IMR-90 (cell line): ENCODE measurements at regions not wholly inside any gene's neighbourhood (a gene's known extent, or its start where the extent isn't known, plus 50 kb on each side); places are given as distances from the start of the nearest gene placed in this dataset.

Experiments used
- ATAC-seq: fragments of 200-7000 bp; cut with Tn5 transposase; 2 replicates; pipeline ENCODE4 v1.9.1; 2020; ENCODE audit warnings: low read depth, mild to moderate bottlenecking, moderate library complexity
- BruUV-seq: library from RNA; stranded (reverse); fragments of 400-500 nt; replicated peaks from 2 replicates; lab custom pipeline; 2021; lab: Mats Ljungman, UMichigan
- CTCF ChIA-PET: fragments of 300-600 bp; formaldehyde crosslinking; extraction: SDS; loops from one replicate; lab custom pipeline; 2021; ENCODE audit warnings: antibody characterized with exemption; lab: Yijun Ruan, JAX
- POLR2A ChIA-PET: fragments of 300-600 bp; sonication (Branson Sonifier 250); formaldehyde crosslinking; loops from one replicate; lab custom pipeline; 2022; ENCODE audit warnings: antibody characterized with exemption; ENCODE audit not compliant: unreplicated experiment; lab: Charles Lee
- DNase-seq: peaks from one replicate; pipeline ENCODE4 v3.0.0; 2013
- H2AFZ ChIP-seq: replicated peaks from 2 replicates; pipeline ENCODE3; 2013; ENCODE audit warnings: low read length, mild to moderate bottlenecking; ENCODE audit not compliant: poor library complexity
- H2AK5ac ChIP-seq: 2 replicates; pipeline ENCODE4 v1.6.1; 2013; ENCODE audit warnings: low read depth, low read length, inconsistent platforms
- H2AK9ac ChIP-seq: replicated peaks from 2 replicates; pipeline ENCODE3; 2013; ENCODE audit warnings: mild to moderate bottlenecking, low read depth, low read length, moderate library complexity; ENCODE audit not compliant: poor library complexity
- H2BK120ac ChIP-seq: 2 replicates; pipeline ENCODE4 v1.6.1; 2013; ENCODE audit warnings: low read depth, low read length, inconsistent platforms
- H2BK15ac ChIP-seq: 3 replicates; pipeline ENCODE4 v1.6.1; 2013; ENCODE audit warnings: low read depth, low read length, inconsistent platforms
- H2BK20ac ChIP-seq: 2 replicates; pipeline ENCODE4 v1.6.1; 2013; ENCODE audit warnings: low read depth, mild to moderate bottlenecking, inconsistent platforms, low read length, moderate library complexity
- H2BK5ac ChIP-seq: 2 replicates; pipeline ENCODE4 v1.6.1; 2013; ENCODE audit warnings: mild to moderate bottlenecking, low read depth, low read length, inconsistent platforms; ENCODE audit not compliant: poor library complexity, severe bottlenecking
- H3K14ac ChIP-seq: replicated peaks from 2 replicates; pipeline ENCODE4 v1.6.1; 2013; ENCODE audit warnings: low read depth, low read length, inconsistent platforms
- H3K18ac ChIP-seq: 2 replicates; pipeline ENCODE4 v1.6.1; 2013; ENCODE audit warnings: low read depth, low read length, control low read depth
- H3K23ac ChIP-seq: 2 replicates; pipeline ENCODE4 v1.6.1; 2013; ENCODE audit warnings: low read depth, low read length, inconsistent platforms
- H3K27ac ChIP-seq: 2 replicates; pipeline ENCODE4 v1.5.1; 2013; ENCODE audit warnings: mild to moderate bottlenecking, control low read depth, low read length; ENCODE audit not compliant: insufficient read depth
- H3K27me3 ChIP-seq: 2 replicates; pipeline ENCODE4 v1.6.1; 2013; ENCODE audit warnings: low read length; ENCODE audit not compliant: control insufficient read depth, insufficient read depth
- H3K36me3 ChIP-seq: 2 replicates; pipeline ENCODE4 v1.6.1; 2013; ENCODE audit warnings: low read length, mixed read lengths; ENCODE audit not compliant: control insufficient read depth, insufficient read depth
- H3K4ac ChIP-seq: 2 replicates; pipeline ENCODE4 v1.6.1; 2013; ENCODE audit warnings: low read depth, low read length, inconsistent platforms
- H3K4me1 ChIP-seq: 2 replicates; pipeline ENCODE4 v1.6.1; 2013; ENCODE audit warnings: low read length, mixed read lengths; ENCODE audit not compliant: control insufficient read depth, insufficient read depth
- H3K4me2 ChIP-seq: 2 replicates; pipeline ENCODE4 v1.6.1; 2013; ENCODE audit warnings: low read depth, mild to moderate bottlenecking, control low read depth, low read length, moderate library complexity
- H3K4me3 ChIP-seq: 2 replicates; pipeline ENCODE4 v1.5.1; 2013; ENCODE audit warnings: low read depth, mild to moderate bottlenecking, control low read depth, low read length, moderate library complexity; ENCODE audit not compliant: insufficient read depth
- H3K56ac ChIP-seq: 2 replicates; pipeline ENCODE4 v1.6.1; 2013; ENCODE audit warnings: low read length, inconsistent platforms; ENCODE audit not compliant: insufficient read depth; ENCODE audit errors: extremely low read depth
- H3K79me1 ChIP-seq, 2 experiments: 2 replicates each; pipeline ENCODE4 v1.6.1; 2013; ENCODE audit warnings: low read length in 2 of 2, inconsistent platforms in 1 of 2, low read depth in 1 of 2
- H3K9ac ChIP-seq: 2 replicates; pipeline ENCODE4 v1.6.1; 2013; ENCODE audit warnings: low read depth, low read length, control low read depth
- H3K9me1 ChIP-seq: 2 replicates; pipeline ENCODE4 v1.6.1; 2013; ENCODE audit warnings: low read length, inconsistent platforms; ENCODE audit not compliant: insufficient read depth
- H3K9me3 ChIP-seq: 2 replicates; pipeline ENCODE4 v1.6.1; 2013; ENCODE audit warnings: low read length; ENCODE audit not compliant: control insufficient read depth, insufficient read depth
- H4K20me1 ChIP-seq: 2 replicates; pipeline ENCODE4 v1.6.1; 2013; ENCODE audit warnings: low read length, inconsistent platforms; ENCODE audit not compliant: insufficient read depth
- H4K5ac ChIP-seq: 2 replicates; pipeline ENCODE4 v1.6.1; 2013; ENCODE audit warnings: mild to moderate bottlenecking, low read depth, low read length, control low read depth
- H4K8ac ChIP-seq, 2 experiments: 2 replicates each; pipeline ENCODE4 v1.6.1; 2013; ENCODE audit warnings: low read depth in 2 of 2, low read length in 2 of 2, control low read depth in 1 of 2, inconsistent platforms in 1 of 2
- H4K91ac ChIP-seq: 2 replicates; pipeline ENCODE4 v1.6.1; 2013; ENCODE audit warnings: low read depth, low read length, inconsistent platforms; ENCODE audit not compliant: insufficient read depth
- BHLHE40 ChIP-seq: fragments of 150-350 bp; IDR thresholded peaks from 2 replicates; pipeline ENCODE4 v1.6.1; 2016; ENCODE audit warnings: mild to moderate bottlenecking, low read depth, low read length
- CTCF ChIP-seq: conservative IDR thresholded peaks from 2 replicates; pipeline ENCODE4 v1.5.1; 2012; ENCODE audit warnings: mild to moderate bottlenecking, low read depth, low read length, improper control_type of control experiment
- ELK1 ChIP-seq: fragments of 150-350 bp; IDR thresholded peaks from 2 replicates; pipeline ENCODE4 v1.6.1; 2016; ENCODE audit warnings: low read depth, mild to moderate bottlenecking, low read length, moderate library complexity, borderline replicate concordance
- MAZ ChIP-seq: IDR thresholded peaks from 2 replicates; pipeline ENCODE4 v1.6.1; 2012; ENCODE audit warnings: low read depth, mild to moderate bottlenecking, low read length, improper control_type of control experiment, moderate library complexity, borderline replicate concordance
- MXI1 ChIP-seq: IDR thresholded peaks from 2 replicates; pipeline ENCODE4 v1.6.1; 2012; ENCODE audit warnings: low read depth, mild to moderate bottlenecking, low read length, moderate library complexity, borderline replicate concordance
- POLR2A ChIP-seq: IDR thresholded peaks from 2 replicates; pipeline ENCODE4 v1.6.1; 2012; ENCODE audit warnings: mild to moderate bottlenecking, low read depth, low read length
- RAD21 ChIP-seq: IDR thresholded peaks from 2 replicates; pipeline ENCODE4 v1.6.1; 2012; ENCODE audit warnings: low read length, improper control_type of control experiment
- RCOR1 ChIP-seq: IDR thresholded peaks from 2 replicates; pipeline ENCODE4 v1.6.1; 2012; ENCODE audit warnings: mild to moderate bottlenecking, low read length, improper control_type of control experiment; ENCODE audit not compliant: insufficient replicate concordance
- RFX5 ChIP-seq: IDR thresholded peaks from 2 replicates; pipeline ENCODE4 v1.8.0; 2012; ENCODE audit warnings: low read depth, mild to moderate bottlenecking, low read length, moderate library complexity
- SMC3 ChIP-seq: fragments of 150-350 bp; IDR thresholded peaks from 2 replicates; pipeline ENCODE4 v1.6.1; 2016; ENCODE audit warnings: low read depth, mild to moderate bottlenecking, antibody characterized with exemption, low read length, moderate library complexity
- WGBS, 2 experiments: methylation state at CpG; one replicate each; pipeline versions ENCODE4 v1.1.5 to v1.1.7; 2013; ENCODE audit warnings: missing lambda C conversion rate in 2 of 2; ENCODE audit not compliant: insufficient read length in 1 of 2; ENCODE audit errors: extremely low coverage in 2 of 2; 5-methylcytosine and 5-hydroxymethylcytosine counted together
- dilution Hi-C: fragments of 300-500 bp; cut with HindIII; formaldehyde crosslinking; loops from one replicate; pipeline ENCODE4 v1.14.3; 2018; ENCODE audit warnings: low sequenced_read_pairs; ENCODE audit not compliant: unreplicated experiment
- in situ Hi-C: fragments of 300-500 bp; cut with MboI; formaldehyde crosslinking; loops from 3 replicates; pipeline ENCODE4 v1.14.3; 2019; ENCODE audit warnings: low sequenced_read_pairs, inconsistent platforms, mixed read lengths
- intact Hi-C: fragments of 100-400 bp; cut with micrococcal nuclease; formaldehyde crosslinking; loops from 2 replicates; pipeline ENCODE4 v1.10.0; 2022

GRCh38 chr12:125652681-125653080 is 587.4 kb downstream of the AACS start:
- ChIA-PET POLR2A (no interaction called here), CTCF (no interaction called here)
- Histone ChIP-seq H2AK5ac (no peak overlapping the region), H4K5ac (no peak overlapping the region), H3K9me3 (peaks cover 27% of the 10 kb centered on the region), H3K36me3 (no peaks in the 10 kb centered on the region), H3K14ac (no peak overlapping the region), H3K4me1 (no peaks in the 10 kb centered on the region), H2BK120ac (no peak overlapping the region), H3K23ac (no peak overlapping the region), H3K4ac (no peak overlapping the region), H2BK15ac (no peak overlapping the region), H3K4me2 (no peak overlapping the region), H2BK5ac (no peak overlapping the region), H4K8ac (no peak overlapping the region), H2BK20ac (no peak overlapping the region), H3K56ac (no peak overlapping the region), H3K9me1 (no peaks in the 10 kb centered on the region), H3K4me3 (no peak overlapping the region), H3K27me3 (no peaks in the 10 kb centered on the region), H3K18ac (no peak overlapping the region), H3K9ac (no peak overlapping the region), H2AFZ (no peak overlapping the region), H4K20me1 (no peaks in the 10 kb centered on the region), H2AK9ac (no peak overlapping the region), H4K91ac (no peak overlapping the region), H3K79me1 (no peaks in the 10 kb centered on the region), H3K27ac (no peak overlapping the region)
- no TSS peak for BruUV-seq
- in situ Hi-C loops (no loop called here), intact Hi-C loops (no loop called here), dilution Hi-C loops (no loop called here)
- no peak for DNase-seq
- no peak for ATAC-seq
- no peak for TF ChIP-seq RAD21
- no peak for TF ChIP-seq BHLHE40
- TF ChIP-seq MXI1 = no peak
- no peak for TF ChIP-seq SMC3
- TF ChIP-seq MAZ = no peak
- no peak for TF ChIP-seq RCOR1
- no peak for TF ChIP-seq POLR2A
- no peak for TF ChIP-seq ELK1
- TF ChIP-seq CTCF = no peak
- TF ChIP-seq RFX5 = no peak
- 20% methylated on average over 1 of the region's 6 CpGs; no CpG with 5 or more reads in 1 of the 2 experiments for WGBS, 2 experiments
